C4-2B (cell line): ENCODE measurements at regions not wholly inside any gene's neighbourhood (a gene's known extent, or its start where the extent isn't known, plus 50 kb on each side); places are given as distances from the start of the nearest gene placed in this dataset.

ENCODE experiments used
- ZFX ChIP-seq: fragments of 450-650 bp; IDR thresholded peaks from 2 replicates; pipeline ENCODE4 v1.6.1; 2017
- TF ChIP-seq, protein P1 (sequence below): fragments of 450-650 bp; conservative IDR thresholded peaks from 2 replicates; pipeline ENCODE4 v1.5.1; 2017; ENCODE audit warnings: mild to moderate bottlenecking

DNA sequence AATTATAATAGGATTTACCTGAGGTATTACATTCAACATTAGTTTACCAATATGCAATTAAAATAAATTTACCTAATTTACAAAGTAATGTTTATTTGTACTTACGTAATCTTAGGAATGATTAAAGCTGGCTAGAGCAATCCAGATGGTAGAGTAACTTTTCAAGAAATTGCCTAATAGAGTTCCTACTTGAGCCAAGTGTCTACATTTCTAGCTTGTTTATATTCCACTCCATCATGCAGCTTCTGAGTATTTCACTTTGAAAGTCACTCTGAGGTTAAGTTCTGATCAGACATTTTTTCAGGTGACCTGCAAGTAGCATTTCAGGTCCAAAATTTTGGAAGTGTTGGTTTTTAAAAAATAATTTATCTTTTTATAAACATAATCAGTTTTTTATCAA, 1080.7 kb downstream of the TRHDE start:
- TF ChIP-seq, protein P1, sequence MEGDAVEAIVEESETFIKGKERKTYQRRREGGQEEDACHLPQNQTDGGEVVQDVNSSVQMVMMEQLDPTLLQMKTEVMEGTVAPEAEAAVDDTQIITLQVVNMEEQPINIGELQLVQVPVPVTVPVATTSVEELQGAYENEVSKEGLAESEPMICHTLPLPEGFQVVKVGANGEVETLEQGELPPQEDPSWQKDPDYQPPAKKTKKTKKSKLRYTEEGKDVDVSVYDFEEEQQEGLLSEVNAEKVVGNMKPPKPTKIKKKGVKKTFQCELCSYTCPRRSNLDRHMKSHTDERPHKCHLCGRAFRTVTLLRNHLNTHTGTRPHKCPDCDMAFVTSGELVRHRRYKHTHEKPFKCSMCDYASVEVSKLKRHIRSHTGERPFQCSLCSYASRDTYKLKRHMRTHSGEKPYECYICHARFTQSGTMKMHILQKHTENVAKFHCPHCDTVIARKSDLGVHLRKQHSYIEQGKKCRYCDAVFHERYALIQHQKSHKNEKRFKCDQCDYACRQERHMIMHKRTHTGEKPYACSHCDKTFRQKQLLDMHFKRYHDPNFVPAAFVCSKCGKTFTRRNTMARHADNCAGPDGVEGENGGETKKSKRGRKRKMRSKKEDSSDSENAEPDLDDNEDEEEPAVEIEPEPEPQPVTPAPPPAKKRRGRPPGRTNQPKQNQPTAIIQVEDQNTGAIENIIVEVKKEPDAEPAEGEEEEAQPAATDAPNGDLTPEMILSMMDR, result no peak
- no peak for TF ChIP-seq ZFX
